Vagina (tissue), 2 donors: ENCODE measurements at regions not wholly inside any gene's neighbourhood (a gene's known extent, or its start where the extent isn't known, plus 50 kb on each side); places are given as distances from the start of the nearest gene placed in this dataset.

Experiments used
- DNase-seq, 2 donors: peaks; one replicate each; pipeline ENCODE4 v3.0.0-alpha.2; 2017; ENCODE audit errors: extremely low spot score in 2 of 2
- H3K27ac ChIP-seq: fragments of 200-600 bp; sonication (generic); one replicate; pipeline ENCODE4 v1.5.1; 2019
- H3K27me3 ChIP-seq: fragments of 200-600 bp; sonication (generic); one replicate; pipeline ENCODE4 v1.5.1; 2019
- H3K36me3 ChIP-seq, 2 donors: fragments of 200-600 bp; sonication (generic); one replicate each; pipeline ENCODE4 v1.5.1; 2017 to 2019
- H3K4me1 ChIP-seq: fragments of 200-600 bp; sonication (generic); one replicate; pipeline ENCODE4 v1.5.1; 2019
- H3K4me3 ChIP-seq, 2 donors: fragments of 200-600 bp; sonication (generic); 1 replicate in 1 of 2; 2 replicates in 1 of 2; pipeline ENCODE4 v1.5.1; 2016 to 2019
- H3K9me3 ChIP-seq: fragments of 200-600 bp; sonication (generic); one replicate; pipeline ENCODE4 v1.5.1; 2019
- CTCF ChIP-seq, 3 experiments: fragments of 450-650 bp in 2 of 3; fragments of 200-600 bp in 1 of 3; sonication (generic) in 1 of 3; IDR thresholded peaks; one replicate each; pipeline ENCODE4 v1.5.1; 2017 to 2019; ENCODE audit warnings: antibody characterized with exemption in 3 of 3, mild to moderate bottlenecking in 2 of 3, moderate library complexity in 2 of 3
- POLR2A ChIP-seq, 2 donors: fragments of 450-650 bp; IDR thresholded peaks; one replicate each; pipeline ENCODE4 v1.6.1; 2017; ENCODE audit warnings: antibody characterized with exemption in 2 of 2, mild to moderate bottlenecking in 2 of 2, moderate library complexity in 2 of 2
- POLR2AphosphoS5 ChIP-seq, 2 donors: sonication (generic); formaldehyde crosslinking; IDR thresholded peaks; one replicate each; pipeline ENCODE4 v1.9.0; 2017; ENCODE audit warnings: antibody characterized with exemption in 2 of 2, mild to moderate bottlenecking in 2 of 2, low read depth in 1 of 2; ENCODE audit not compliant: insufficient read depth in 1 of 2
- intact Hi-C: fragments of 100-400 bp; cut with DNase I; formaldehyde crosslinking; loops from one replicate; pipeline ENCODE4 v1.15.1; 2023

GRCh38 chr2:163259489-163259888 lies 420.9 kb upstream of the KCNH7 start:
- H3K27ac ChIP-seq = no peak overlapping the region
- H3K36me3 ChIP-seq = no peaks in the 10 kb centered on the region
- intact Hi-C loops = no loop called here
- H3K9me3 ChIP-seq = no peaks in the 10 kb centered on the region
- H3K4me3 ChIP-seq = no peak overlapping the region
- H3K27me3 ChIP-seq = no peaks in the 10 kb centered on the region
- no peaks in the 10 kb centered on the region for H3K4me1 ChIP-seq
- DNase-seq = no peak
- TF ChIP-seq CTCF (IDR thresholded peaks at IDR 0.05) = no peak
- no peak for TF ChIP-seq POLR2A (IDR thresholded peaks at IDR 0.05)
- TF ChIP-seq POLR2AphosphoS5 (IDR thresholded peaks at IDR 0.05; ENCODE audit: insufficient read depth in 1 of 2, low read depth in 1 of 2) = no peak

GRCh38 chr2:163255086-163255485 lies 416.5 kb upstream of the KCNH7 start:
- no peaks in the 10 kb centered on the region for H3K4me1 ChIP-seq
- no peak overlapping the region for H3K4me3 ChIP-seq
- no peaks in the 10 kb centered on the region for H3K9me3 ChIP-seq
- no peak for DNase-seq
- intact Hi-C loops = no loop called here
- no peaks in the 10 kb centered on the region for H3K36me3 ChIP-seq
- TF ChIP-seq POLR2AphosphoS5 (IDR thresholded peaks at IDR 0.05; ENCODE audit: insufficient read depth in 1 of 2, low read depth in 1 of 2) (no peak), CTCF (IDR thresholded peaks at IDR 0.05) (no peak), POLR2A (IDR thresholded peaks at IDR 0.05) (no peak)
- H3K27ac ChIP-seq = no peak overlapping the region
- H3K27me3 ChIP-seq = no peaks in the 10 kb centered on the region

- intact Hi-C loops = no loop called here
- Histone ChIP-seq H3K36me3 (no peaks in the 10 kb centered on the region), H3K4me3 (no peak overlapping the region), H3K27ac (no peak overlapping the region), H3K9me3 (no peaks in the 10 kb centered on the region), H3K4me1 (no peaks in the 10 kb centered on the region), H3K27me3 (no peaks in the 10 kb centered on the region)
- no peak for DNase-seq
- no peak for TF ChIP-seq CTCF (IDR thresholded peaks at IDR 0.05)
- TF ChIP-seq POLR2A (IDR thresholded peaks at IDR 0.05) = no peak
- TF ChIP-seq POLR2AphosphoS5 (IDR thresholded peaks at IDR 0.05; ENCODE audit: insufficient read depth in 1 of 2, low read depth in 1 of 2) = no peak
These were observed 415.2 kb upstream of the KCNH7 start for GRCh38 chr2:163253621-163254285.

GRCh38 chr2:163252199-163252598 lies 413.6 kb upstream of the KCNH7 start:
- Histone ChIP-seq H3K27ac (no peak overlapping the region), H3K9me3 (no peaks in the 10 kb centered on the region), H3K4me3 (no peak overlapping the region), H3K27me3 (no peaks in the 10 kb centered on the region), H3K4me1 (no peaks in the 10 kb centered on the region), H3K36me3 (no peaks in the 10 kb centered on the region)
- no peak for DNase-seq
- intact Hi-C loops = no loop called here
- TF ChIP-seq POLR2A (IDR thresholded peaks at IDR 0.05) = no peak
- TF ChIP-seq CTCF (IDR thresholded peaks at IDR 0.05) = no peak
- no peak for TF ChIP-seq POLR2AphosphoS5 (IDR thresholded peaks at IDR 0.05; ENCODE audit: insufficient read depth in 1 of 2, low read depth in 1 of 2)

GRCh38 chr2:163248376-163249253 lies 410.0 kb upstream of the KCNH7 start:
- no peaks in the 10 kb centered on the region for H3K27me3 ChIP-seq
- no peak overlapping the region for H3K27ac ChIP-seq
- H3K36me3 ChIP-seq = no peaks in the 10 kb centered on the region
- no peak for DNase-seq
- no peak for TF ChIP-seq POLR2AphosphoS5 (IDR thresholded peaks at IDR 0.05; ENCODE audit: insufficient read depth in 1 of 2, low read depth in 1 of 2)
- intact Hi-C loops = no loop called here
- H3K4me1 ChIP-seq = no peaks in the 10 kb centered on the region
- no peak overlapping the region for H3K4me3 ChIP-seq
- no peaks in the 10 kb centered on the region for H3K9me3 ChIP-seq
